ENCODE measurements at regions not wholly inside any gene's neighbourhood (a gene's known extent, or its start where the extent isn't known, plus 50 kb on each side); places are given as distances from the start of the nearest gene placed in this dataset.

GRCh38 chr2:107461301-107461700, 365.4 kb upstream of the RGPD4 start:
- WGBS, 2 donors: 60 to 69% methylated on average over 4 of the region's 4 CpGs
- ATAC-seq (ENCODE audit: insufficient read depth, low FRiP score) (no peak), DNase-seq (no peak)
- Histone ChIP-seq H3K27ac (ENCODE audit: low read depth in 1 of 2, low read length in 1 of 2) (no peak overlapping the region), H3K9ac (ENCODE audit: insufficient read depth in 1 of 2, low read length in 2 of 2) (no peak overlapping the region), H3K4me3 (no peak overlapping the region), H3K36me3 (ENCODE audit: control insufficient read depth in 4 of 4, insufficient read depth in 4 of 4, low read length in 4 of 4) (no peaks in the 10 kb centered on the region), H3K9me3 (ENCODE audit: control insufficient read depth in 4 of 4, insufficient read depth in 3 of 4, low read length in 3 of 4) (no peaks in the 10 kb centered on the region), H3K27me3 (ENCODE audit: control insufficient read depth in 3 of 3, insufficient read depth in 3 of 3, low read length in 2 of 3) (no peaks in the 10 kb centered on the region), H3K4me1 (ENCODE audit: control insufficient read depth in 5 of 5, insufficient read depth in 5 of 5, low read length in 5 of 5) (no peaks in the 10 kb centered on the region)
- no peak for TF ChIP-seq CTCF (IDR thresholded peaks at IDR 0.05; ENCODE audit: control extremely low read depth, extremely low read depth)

- H3K9me3 ChIP-seq (ENCODE audit: control insufficient read depth in 4 of 4, insufficient read depth in 3 of 4, low read length in 3 of 4): no peaks in the 10 kb centered on the region
- H3K27me3 ChIP-seq (ENCODE audit: control insufficient read depth in 3 of 3, insufficient read depth in 3 of 3, low read length in 2 of 3): no peaks in the 10 kb centered on the region
- 92% methylated on average over 2 of the region's 2 CpGs for WGBS, 2 donors
- no peaks in the 10 kb centered on the region for H3K4me1 ChIP-seq (ENCODE audit: control insufficient read depth in 5 of 5, insufficient read depth in 5 of 5, low read length in 5 of 5)
- DNase-seq: no peak
- no peak overlapping the region for H3K9ac ChIP-seq (ENCODE audit: insufficient read depth in 1 of 2, low read length in 2 of 2)
- no peak for TF ChIP-seq CTCF (IDR thresholded peaks at IDR 0.05; ENCODE audit: control extremely low read depth, extremely low read depth)
- no peak overlapping the region for H3K4me3 ChIP-seq
- H3K36me3 ChIP-seq (ENCODE audit: control insufficient read depth in 4 of 4, insufficient read depth in 4 of 4, low read length in 4 of 4): no peaks in the 10 kb centered on the region
- no peak for ATAC-seq (ENCODE audit: insufficient read depth, low FRiP score)
- no peak overlapping the region for H3K27ac ChIP-seq (ENCODE audit: low read depth in 1 of 2, low read length in 1 of 2)
Observed at GRCh38 chr2:107462181-107462580, 364.5 kb upstream of the RGPD4 start.

- Histone ChIP-seq H3K27ac (ENCODE audit: low read depth in 1 of 2, low read length in 1 of 2) (no peak overlapping the region), H3K36me3 (ENCODE audit: control insufficient read depth in 4 of 4, insufficient read depth in 4 of 4, low read length in 4 of 4) (no peaks in the 10 kb centered on the region), H3K9me3 (ENCODE audit: control insufficient read depth in 4 of 4, insufficient read depth in 3 of 4, low read length in 3 of 4) (peaks cover 0 to 7% (median 0%) of the 10 kb centered on the region in 4 donors), H3K4me3 (no peak overlapping the region), H3K4me1 (ENCODE audit: control insufficient read depth in 5 of 5, insufficient read depth in 5 of 5, low read length in 5 of 5) (no peaks in the 10 kb centered on the region), H3K27me3 (ENCODE audit: control insufficient read depth in 3 of 3, insufficient read depth in 3 of 3, low read length in 2 of 3) (no peaks in the 10 kb centered on the region), H3K9ac (ENCODE audit: insufficient read depth in 1 of 2, low read length in 2 of 2) (no peak overlapping the region)
- TF ChIP-seq CTCF (IDR thresholded peaks at IDR 0.05; ENCODE audit: control extremely low read depth, extremely low read depth): no peak
- ATAC-seq (ENCODE audit: insufficient read depth, low FRiP score): no peak
- no peak for DNase-seq
- WGBS, 2 donors: 84 to 88% methylated on average over 2 of the region's 2 CpGs
Observed at GRCh38 chr2:107466241-107466640, 360.5 kb upstream of the RGPD4 start.
